ENCODE measurements at regions not wholly inside any gene's neighbourhood (a gene's known extent, or its start where the extent isn't known, plus 50 kb on each side); places are given as distances from the start of the nearest gene placed in this dataset.
"Not testable (repeated sequence)": the region's sequence is repeated elsewhere in the genome, so short reads cannot be mapped to it uniquely, and the experiment has no call there.

- DNase-seq: peak; percentile 1
Observed at GRCh38 chr6:85923013-85923430, 280.3 kb upstream of the SYNCRIP start.

GRCh38 chr6:85920782-85921181 is 278.1 kb upstream of the SYNCRIP start:
- DNase-seq: no peak

- DNase-seq: no peak
Observed at GRCh38 chr6:85917522-85917921, 274.8 kb upstream of the SYNCRIP start.

- no peak for DNase-seq
Observed at GRCh38 chr6:85913001-85913400, 270.3 kb upstream of the SYNCRIP start.

- no peak for DNase-seq
Observed at GRCh38 chr6:85912582-85912981, 269.9 kb upstream of the SYNCRIP start.

GRCh38 chr6:85911067-85911466 is 268.4 kb upstream of the SYNCRIP start:
- DNase-seq: no peak

GRCh38 chr6:85908120-85908519 is 265.4 kb upstream of the SYNCRIP start:
- DNase-seq: not testable (repeated sequence)

- no peak for DNase-seq
Observed at GRCh38 chr6:85892346-85892745, 249.7 kb upstream of the SYNCRIP start.

- DNase-seq: no peak
Observed at GRCh38 chr6:85887461-85887860, 244.8 kb upstream of the SYNCRIP start.

GRCh38 chr6:85868685-85869084 is 226.0 kb upstream of the SYNCRIP start:
- DNase-seq: no peak

GRCh38 chr6:85867595-85867994 is 224.9 kb upstream of the SYNCRIP start:
- no peak for DNase-seq

GRCh38 chr6:85866758-85867401 is 224.2 kb upstream of the SYNCRIP start:
- no peak for DNase-seq

GRCh38 chr6:85866370-85866730 is 223.7 kb upstream of the SYNCRIP start:
- DNase-seq: no peak

- DNase-seq: no peak
Observed at GRCh38 chr6:85865420-85866369, 223.0 kb upstream of the SYNCRIP start.

GRCh38 chr6:85864453-85865401 is 222.0 kb upstream of the SYNCRIP start:
- no peak for DNase-seq

- no peak for DNase-seq
Observed at GRCh38 chr6:85856235-85856634, 213.5 kb upstream of the SYNCRIP start.

- not testable (repeated sequence) for DNase-seq
Observed at GRCh38 chr6:85838351-85839119, 195.8 kb upstream of the SYNCRIP start.

- DNase-seq: no peak
Observed at GRCh38 chr6:85828973-85829372, 186.3 kb upstream of the SYNCRIP start.

- no peak for DNase-seq
Observed at GRCh38 chr6:85826997-85827396, 184.3 kb upstream of the SYNCRIP start.

- DNase-seq: no peak
Observed at GRCh38 chr6:85824329-85824728, 181.6 kb upstream of the SYNCRIP start.

- DNase-seq: no peak
Observed at GRCh38 chr6:85810558-85810957, 167.9 kb upstream of the SYNCRIP start.

- DNase-seq: no peak
Observed at GRCh38 chr6:85803721-85804120, 161.0 kb upstream of the SYNCRIP start.

All from CD4-positive, alpha-beta T cell treated with Interleukin-21 for 1 hour (primary cell).